Stimulated activated CD8-positive, alpha-beta memory T cell treated with anti-CD3 and anti-CD28 coated beads, Interleukin-2, amount 100 ng/mL, for 48 hours (primary cell): ENCODE measurements at regions not wholly inside any gene's neighbourhood (a gene's known extent, or its start where the extent isn't known, plus 50 kb on each side); places are given as distances from the start of the nearest gene placed in this dataset.

ENCODE experiments used
- DNase-seq, 2 donors: peaks; one replicate each; pipeline ENCODE4 v3.0.0-alpha.2; 2020; ENCODE audit warnings: low read depth in 2 of 2

GRCh38 chr6:104324301-104324700 is 535.4 kb downstream of the HACE1 start:
- DNase-seq, result no peak

GRCh38 chr6:104322841-104323240 is 536.9 kb downstream of the HACE1 start:
- no peak for DNase-seq

DNA sequence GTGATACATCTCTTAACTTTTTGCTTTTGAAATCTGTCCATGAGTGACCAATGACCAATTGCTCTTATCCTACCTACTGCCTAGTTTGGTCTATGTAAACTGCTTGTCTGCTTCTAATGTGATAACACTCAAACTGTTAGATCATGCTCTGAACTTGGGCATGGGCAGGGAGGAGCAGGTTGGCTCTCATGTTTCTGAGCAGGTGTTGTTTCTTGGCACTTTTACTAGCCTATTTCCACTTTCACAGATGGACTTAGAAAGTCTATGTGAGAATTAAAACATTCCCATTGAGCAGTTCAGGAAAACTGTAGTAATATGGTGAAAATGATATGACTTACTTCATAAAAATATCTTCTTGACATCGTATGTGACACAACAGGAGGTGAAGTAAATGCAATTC is 538.4 kb downstream of the HACE1 start:
- no peak for DNase-seq

GRCh38 chr6:104320896-104321295 is 538.8 kb downstream of the HACE1 start:
- DNase-seq, result no peak

DNA sequence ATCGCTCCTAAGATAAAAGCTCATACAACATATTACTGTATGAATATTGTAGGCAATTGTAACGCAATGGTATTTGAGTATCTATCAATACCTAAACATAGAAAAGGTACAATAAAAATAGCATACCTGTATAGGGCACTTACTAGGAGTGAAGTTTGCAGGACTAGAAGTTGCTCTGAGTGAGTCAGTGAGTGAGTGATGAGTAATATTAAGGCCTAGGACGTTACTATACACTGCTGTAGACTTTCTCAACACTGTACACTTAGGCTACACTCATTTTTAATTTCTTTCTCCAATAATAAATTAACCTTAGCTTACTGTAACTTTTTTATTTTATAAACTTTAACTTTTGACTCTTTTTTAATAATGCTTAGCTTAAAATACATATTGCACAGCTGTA is 546.9 kb downstream of the HACE1 start:
- no peak for DNase-seq

- no peak for DNase-seq
Observed at GRCh38 chr6:104306211-104306610, 553.5 kb downstream of the HACE1 start.

- DNase-seq, result no peak
Observed at GRCh38 chr6:104305206-104305605, 554.5 kb downstream of the HACE1 start.

GRCh38 chr6:104301951-104302350 is 557.8 kb downstream of the HACE1 start:
- DNase-seq, result no peak

GRCh38 chr6:104286641-104287040 is 573.1 kb downstream of the HACE1 start:
- DNase-seq, result no peak

DNA sequence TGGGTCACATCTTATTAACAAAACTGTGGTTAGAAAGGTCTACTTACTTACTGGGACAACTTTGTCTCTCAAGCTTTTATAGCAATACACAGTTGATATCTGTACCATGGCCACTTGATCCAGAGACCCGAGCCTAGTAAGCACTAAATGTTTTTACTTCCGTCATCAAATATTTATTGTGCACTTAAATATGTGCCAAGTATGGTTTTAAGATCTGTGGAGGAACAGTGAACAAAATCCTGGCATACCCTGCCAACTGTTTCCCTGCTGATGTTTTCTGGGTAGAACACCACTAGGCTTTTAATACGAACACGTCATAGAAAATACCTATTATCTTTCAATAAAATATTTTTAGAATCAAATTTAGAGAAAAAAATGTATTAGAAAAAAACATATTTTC is 574.8 kb downstream of the HACE1 start:
- DNase-seq, result no peak

- no peak for DNase-seq
Observed at GRCh38 chr6:104282581-104282980, 577.1 kb downstream of the HACE1 start.

- no peak for DNase-seq
Observed at GRCh38 chr6:104281370-104281769, 578.3 kb downstream of the HACE1 start.

DNA sequence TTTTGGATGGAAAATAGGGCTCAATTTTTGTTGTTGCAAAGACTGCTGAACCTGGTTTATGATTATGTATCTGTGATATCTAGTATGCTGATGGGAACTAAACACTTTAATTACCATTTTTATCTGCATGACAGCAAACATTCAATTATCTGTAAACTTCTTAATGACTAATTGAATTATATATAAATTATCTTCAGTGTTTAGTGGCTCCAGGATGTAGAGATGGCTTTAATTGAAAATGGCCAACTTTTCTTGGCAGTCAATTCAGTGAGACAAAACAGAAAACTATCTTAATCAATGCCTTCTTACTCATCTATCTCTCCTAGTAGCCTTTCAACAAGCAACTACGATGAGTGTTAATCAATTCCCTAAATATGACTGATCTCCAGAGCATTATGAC is 591.3 kb downstream of the HACE1 start:
- DNase-seq, result no peak

- no peak for DNase-seq
Observed at GRCh38 chr6:104266922-104267321, 592.8 kb downstream of the HACE1 start.

DNA sequence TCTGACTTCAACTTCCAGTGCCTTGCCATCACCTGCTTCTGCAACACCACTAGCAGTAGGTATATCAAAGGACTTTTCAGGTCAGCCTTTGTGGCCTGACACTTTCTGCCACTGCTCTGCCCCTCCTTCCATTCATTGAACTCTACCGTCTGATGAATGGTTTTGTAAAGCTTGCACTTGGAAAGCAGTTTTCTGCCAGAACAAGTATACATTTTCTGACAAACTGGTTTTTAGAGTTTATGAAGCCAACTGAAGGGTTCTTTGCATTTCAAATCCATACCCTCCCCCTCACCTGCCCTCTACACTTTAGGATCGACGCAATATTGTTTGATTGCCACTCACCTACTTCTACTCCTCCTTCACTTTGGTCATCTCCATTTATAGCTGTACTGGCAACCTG is 603.1 kb downstream of the HACE1 start:
- no peak for DNase-seq

GRCh38 chr6:104253236-104253635 is 606.5 kb downstream of the HACE1 start:
- DNase-seq, result no peak

GRCh38 chr6:104252276-104252675 is 607.4 kb downstream of the HACE1 start:
- no peak for DNase-seq

- DNase-seq, result no peak
Observed at GRCh38 chr6:104251651-104252050, 608.1 kb downstream of the HACE1 start.

GRCh38 chr6:104240865-104241264 is 618.9 kb downstream of the HACE1 start:
- no peak for DNase-seq

DNA sequence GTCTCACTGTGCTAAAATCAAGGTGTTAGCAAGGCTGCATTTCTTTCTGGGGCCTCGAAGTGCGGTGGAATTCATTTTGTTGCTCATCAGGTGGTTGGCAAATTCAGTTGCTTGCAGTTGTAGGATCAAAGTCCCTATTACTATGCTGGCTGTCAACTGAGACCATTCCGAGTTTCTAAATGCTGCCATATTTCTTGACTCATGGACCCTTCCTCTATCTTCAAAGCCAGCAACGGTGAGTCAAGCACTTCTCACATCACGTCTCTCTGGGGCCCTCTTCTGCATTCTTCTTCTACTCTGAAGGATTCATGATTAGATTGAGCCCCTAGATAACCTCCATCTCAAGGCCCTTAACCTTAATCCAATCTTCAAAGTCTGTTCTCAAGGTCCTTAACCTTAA is 619.7 kb downstream of the HACE1 start:
- DNase-seq, result no peak

DNA sequence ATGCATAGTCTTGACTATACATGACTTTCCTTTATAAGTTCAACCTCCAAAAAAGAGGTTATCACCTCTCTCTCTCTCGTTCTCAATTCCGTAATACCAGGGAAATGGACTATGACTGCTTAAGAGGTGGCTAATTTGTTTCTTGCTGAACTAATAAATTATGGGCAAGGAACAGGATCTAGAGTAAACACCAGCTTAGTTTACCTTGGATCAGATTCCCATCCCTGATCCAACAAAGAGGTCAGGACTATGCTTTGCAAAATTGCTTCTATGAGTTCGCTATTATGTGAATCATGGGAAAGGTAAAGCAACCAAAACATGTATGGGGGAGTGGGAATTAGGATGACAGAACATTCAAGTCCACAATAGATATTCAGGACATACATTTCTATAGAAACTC is 630.7 kb downstream of the HACE1 start:
- DNase-seq, result no peak

DNA sequence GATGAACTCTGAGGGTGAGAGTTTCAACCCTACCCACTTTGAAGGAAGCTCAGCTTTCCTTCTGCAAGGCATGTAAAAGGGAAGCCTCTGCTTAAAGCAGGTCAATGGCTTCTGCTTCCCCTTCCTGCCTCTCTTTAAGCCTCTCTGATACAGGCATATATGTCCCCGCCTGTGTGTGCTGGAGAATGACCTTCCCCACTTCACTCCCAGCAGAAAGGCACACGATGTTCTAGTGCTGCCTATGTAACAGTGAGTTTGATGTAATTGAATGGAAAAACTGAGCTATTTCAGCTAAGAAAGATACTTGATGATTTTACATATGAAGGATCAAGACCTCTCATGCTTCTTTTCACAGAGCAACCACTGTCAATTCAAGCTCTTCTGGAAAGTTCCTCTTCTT is 632.2 kb downstream of the HACE1 start:
- no peak for DNase-seq

DNA sequence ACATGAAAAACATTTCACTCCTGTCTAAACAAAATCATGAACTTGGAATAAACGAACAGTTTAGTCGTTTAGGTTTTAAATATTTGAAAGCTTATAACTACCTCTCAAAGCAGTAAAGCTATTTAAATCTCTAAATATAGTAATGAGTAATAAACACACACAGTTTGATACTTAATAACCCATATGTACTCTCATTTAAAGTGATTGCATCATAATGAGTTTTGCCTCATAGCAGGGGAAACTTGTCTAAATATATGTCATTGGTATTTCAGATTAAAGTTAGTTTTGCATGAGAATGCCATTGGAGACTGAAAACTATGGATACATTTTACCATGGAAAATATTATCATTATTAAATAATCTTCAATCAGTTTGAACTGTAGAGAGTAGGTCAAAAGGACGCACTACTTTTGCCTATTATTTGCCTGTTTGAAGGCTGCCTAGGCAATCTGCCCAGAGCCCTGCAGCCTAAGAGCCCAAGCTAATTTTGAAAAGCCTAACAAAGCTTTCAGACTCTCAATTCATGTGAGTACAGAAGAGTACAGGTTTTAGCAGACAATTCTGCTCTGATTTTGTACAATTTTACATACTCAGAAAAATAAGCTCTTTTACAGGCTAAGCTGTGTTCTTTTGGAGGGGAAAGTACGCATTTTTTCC is 632.8 kb downstream of the HACE1 start:
- no peak for DNase-seq

GRCh38 chr6:104218116-104218515 is 641.6 kb downstream of the HACE1 start:
- no peak for DNase-seq
